ENCODE measurements at regions not wholly inside any gene's neighbourhood (a gene's known extent, or its start where the extent isn't known, plus 50 kb on each side); places are given as distances from the start of the nearest gene placed in this dataset.

DNA sequence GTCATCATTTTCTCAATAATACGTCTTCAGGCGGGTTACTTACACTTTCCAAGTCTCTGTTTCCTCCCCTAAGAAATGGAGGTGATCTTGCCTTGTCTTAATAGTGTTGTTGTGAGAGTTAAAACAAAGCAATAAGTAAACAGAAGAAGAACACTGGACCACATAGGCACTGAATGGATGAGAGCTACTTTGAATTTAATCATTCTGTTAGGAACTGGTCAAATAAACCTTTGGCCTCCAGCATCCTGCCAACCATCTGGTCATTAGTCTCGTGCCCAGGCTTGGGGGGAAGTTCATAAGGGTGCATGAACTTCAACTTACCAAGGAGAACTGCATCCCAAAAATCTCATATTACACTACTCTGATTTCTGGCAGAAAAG, 109.4 kb upstream of the C7orf33 start:
- Histone ChIP-seq H3K27me3 (ENCODE audit: control insufficient read depth, insufficient read depth, low read length) (no peaks in the 10 kb centered on the region), H3K36me3 (ENCODE audit: control insufficient read depth, insufficient read depth, low read length) (no peaks in the 10 kb centered on the region), H3K4me3 (ENCODE audit: low read depth, low read length) (no peak overlapping the region)
- ChIA-PET POLR2A (no interaction called here), CTCF (interaction anchor here (1.2 kb wide), 1 partner anchor 9 kb away, joined by 3 read pairs; no protein-coding TSS in a partner anchor)
- TF ChIP-seq, protein P1, sequence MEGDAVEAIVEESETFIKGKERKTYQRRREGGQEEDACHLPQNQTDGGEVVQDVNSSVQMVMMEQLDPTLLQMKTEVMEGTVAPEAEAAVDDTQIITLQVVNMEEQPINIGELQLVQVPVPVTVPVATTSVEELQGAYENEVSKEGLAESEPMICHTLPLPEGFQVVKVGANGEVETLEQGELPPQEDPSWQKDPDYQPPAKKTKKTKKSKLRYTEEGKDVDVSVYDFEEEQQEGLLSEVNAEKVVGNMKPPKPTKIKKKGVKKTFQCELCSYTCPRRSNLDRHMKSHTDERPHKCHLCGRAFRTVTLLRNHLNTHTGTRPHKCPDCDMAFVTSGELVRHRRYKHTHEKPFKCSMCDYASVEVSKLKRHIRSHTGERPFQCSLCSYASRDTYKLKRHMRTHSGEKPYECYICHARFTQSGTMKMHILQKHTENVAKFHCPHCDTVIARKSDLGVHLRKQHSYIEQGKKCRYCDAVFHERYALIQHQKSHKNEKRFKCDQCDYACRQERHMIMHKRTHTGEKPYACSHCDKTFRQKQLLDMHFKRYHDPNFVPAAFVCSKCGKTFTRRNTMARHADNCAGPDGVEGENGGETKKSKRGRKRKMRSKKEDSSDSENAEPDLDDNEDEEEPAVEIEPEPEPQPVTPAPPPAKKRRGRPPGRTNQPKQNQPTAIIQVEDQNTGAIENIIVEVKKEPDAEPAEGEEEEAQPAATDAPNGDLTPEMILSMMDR (IDR thresholded peaks at IDR 0.05; ENCODE audit: insufficient read depth, low read depth, low read length): no peak
- DNase-seq (ENCODE audit: low read depth): no peak

DNA sequence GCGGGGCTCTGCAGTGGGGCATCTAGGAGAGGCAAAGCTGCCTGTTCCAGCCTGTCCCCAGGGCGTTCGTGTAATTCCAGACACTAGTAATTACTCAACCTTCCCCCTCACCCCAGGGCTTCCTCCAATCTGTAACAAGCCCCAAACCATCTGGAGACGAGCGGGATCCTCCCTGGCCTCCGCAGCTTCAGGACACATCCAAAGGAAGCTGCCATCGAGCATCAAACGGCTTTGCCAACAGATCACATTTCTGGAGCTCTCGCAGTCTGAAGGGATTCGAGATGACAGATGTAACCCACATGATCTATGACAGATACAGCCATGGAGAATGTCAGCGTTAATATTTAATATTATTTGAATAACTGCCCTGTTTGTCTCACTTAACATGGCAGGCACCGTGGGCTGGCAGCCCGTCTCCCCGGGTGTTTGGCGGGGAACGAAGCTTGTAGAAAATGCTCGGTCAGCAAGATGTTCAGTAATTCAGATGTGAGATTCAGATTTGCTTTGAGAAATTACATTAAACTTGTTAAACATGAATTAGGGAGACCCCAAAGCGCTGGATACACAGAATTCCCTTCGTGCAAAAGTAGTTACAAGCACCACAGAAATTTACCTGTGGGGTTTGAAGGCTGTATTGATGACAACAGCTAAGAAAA, 108.5 kb upstream of the C7orf33 start:
- Histone ChIP-seq H3K36me3 (ENCODE audit: control insufficient read depth, insufficient read depth, low read length) (no peaks in the 10 kb centered on the region), H3K27me3 (ENCODE audit: control insufficient read depth, insufficient read depth, low read length) (no peaks in the 10 kb centered on the region), H3K4me3 (ENCODE audit: low read depth, low read length) (no peak overlapping the region)
- CTCF ChIA-PET: interaction anchor here (1.2 to 1.5 kb wide), 2 partner anchors 8 to 21 kb away, joined by 3 read pairs; no protein-coding TSS in a partner anchor
- TF ChIP-seq, protein P1 (IDR thresholded peaks at IDR 0.05; ENCODE audit: insufficient read depth, low read depth, low read length): no peak
- POLR2A ChIA-PET: no interaction called here
- DNase-seq (ENCODE audit: low read depth): no peak

DNA sequence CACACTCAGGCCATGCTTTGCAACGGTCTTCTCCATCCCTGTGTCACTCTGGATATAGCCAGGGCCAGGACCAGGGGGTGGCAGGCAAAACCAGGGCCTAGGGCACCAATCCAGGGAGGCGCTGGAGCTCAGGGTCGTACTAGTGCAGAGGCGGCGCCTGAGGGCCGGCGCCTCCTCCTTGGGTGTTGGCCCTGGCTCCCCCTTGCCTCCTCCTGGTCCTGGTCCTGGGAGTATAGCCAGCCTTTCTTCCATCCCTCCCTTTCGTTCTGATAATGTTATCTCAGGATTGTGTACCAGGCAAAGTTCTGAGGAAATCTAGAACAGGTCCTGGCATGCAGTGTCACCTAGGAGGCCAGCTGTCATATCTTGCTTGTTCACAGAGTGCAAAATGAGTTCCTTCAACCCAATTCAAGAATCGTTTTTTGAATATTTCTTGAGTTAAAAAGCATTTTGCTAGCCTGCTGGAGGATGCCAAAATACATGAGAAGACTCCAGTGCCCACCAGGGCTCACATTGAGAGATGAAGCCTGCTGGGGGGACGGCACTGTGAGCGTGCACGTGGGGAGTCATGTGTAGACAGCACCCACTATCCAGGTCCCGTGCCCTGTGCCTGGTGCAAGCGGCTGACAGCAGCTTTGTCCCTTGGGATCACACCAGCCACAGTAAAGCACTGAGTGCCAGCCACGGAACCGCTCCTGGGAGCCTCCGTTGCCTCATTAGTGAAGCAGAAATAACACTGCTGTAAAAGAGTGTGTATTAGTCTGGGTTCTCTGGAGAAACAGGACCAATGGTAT, 106.9 kb upstream of the C7orf33 start:
- no peak overlapping the region for H3K4me3 ChIP-seq (ENCODE audit: low read depth, low read length)
- POLR2A ChIA-PET: no interaction called here
- no peak for DNase-seq (ENCODE audit: low read depth)
- no peaks in the 10 kb centered on the region for H3K27me3 ChIP-seq (ENCODE audit: control insufficient read depth, insufficient read depth, low read length)
- CTCF ChIA-PET: interaction anchor here (0.6 to 1.5 kb wide), 2 partner anchors 19 to 479 kb away, joined by 3 read pairs; no protein-coding TSS in a partner anchor
- no peaks in the 10 kb centered on the region for H3K36me3 ChIP-seq (ENCODE audit: control insufficient read depth, insufficient read depth, low read length)
- TF ChIP-seq, protein P1 (IDR thresholded peaks at IDR 0.05; ENCODE audit: insufficient read depth, low read depth, low read length): no peak

DNA sequence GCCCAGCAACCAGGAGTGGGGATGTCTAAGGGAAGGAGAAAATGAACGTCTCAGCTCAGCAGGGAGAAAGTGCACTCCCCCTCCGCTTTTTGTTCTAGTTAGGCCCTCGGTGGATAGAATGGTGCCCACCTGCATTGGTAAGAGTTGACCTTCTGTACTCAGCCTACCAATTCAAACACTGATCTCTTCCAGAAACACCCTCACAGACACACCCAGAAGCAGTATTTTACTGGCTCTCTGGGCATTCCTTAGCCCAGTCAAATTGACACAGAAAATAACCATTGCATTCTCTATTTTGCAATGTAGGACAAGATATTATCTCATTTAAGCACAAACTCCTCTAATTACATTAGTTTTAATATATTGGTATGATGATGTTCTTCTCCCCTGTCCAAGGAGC, 106.1 kb upstream of the C7orf33 start:
- Histone ChIP-seq H3K36me3 (ENCODE audit: control insufficient read depth, insufficient read depth, low read length) (no peaks in the 10 kb centered on the region), H3K27me3 (ENCODE audit: control insufficient read depth, insufficient read depth, low read length) (no peaks in the 10 kb centered on the region), H3K4me3 (ENCODE audit: low read depth, low read length) (no peak overlapping the region)
- ChIA-PET POLR2A (no interaction called here), CTCF (interaction anchor here (0.6 to 0.9 kb wide), 2 partner anchors 479 to 482 kb away, joined by 3 to 4 read pairs; no protein-coding TSS in a partner anchor)
- no peak for DNase-seq (ENCODE audit: low read depth)
- TF ChIP-seq, protein P1 (IDR thresholded peaks at IDR 0.05; ENCODE audit: insufficient read depth, low read depth, low read length): no peak

DNA sequence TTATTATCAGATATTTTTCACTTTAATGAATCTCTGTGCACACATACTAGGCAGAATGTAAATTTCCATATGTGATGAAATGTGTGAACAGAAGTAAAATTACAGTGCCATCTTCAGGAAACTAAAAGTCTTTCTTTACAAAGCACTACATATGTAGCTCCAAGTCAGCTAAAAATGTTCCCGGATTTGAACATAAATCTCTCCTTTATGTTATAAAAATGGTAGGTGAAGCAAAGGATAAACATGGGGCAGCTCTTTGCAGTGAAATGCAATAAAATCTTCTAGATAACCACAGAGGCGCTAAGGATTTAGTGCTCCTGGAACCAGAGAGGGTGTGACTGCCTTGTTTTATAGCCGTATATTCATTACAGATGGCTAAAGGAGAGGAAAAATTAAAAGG, 104.9 kb upstream of the C7orf33 start:
- TF ChIP-seq, protein P1 (IDR thresholded peaks at IDR 0.05; ENCODE audit: insufficient read depth, low read depth, low read length): no peak
- no peak overlapping the region for H3K4me3 ChIP-seq (ENCODE audit: low read depth, low read length)
- ChIA-PET CTCF (no interaction called here), POLR2A (no interaction called here)
- no peaks in the 10 kb centered on the region for H3K27me3 ChIP-seq (ENCODE audit: control insufficient read depth, insufficient read depth, low read length)
- DNase-seq (ENCODE audit: low read depth): no peak
- no peaks in the 10 kb centered on the region for H3K36me3 ChIP-seq (ENCODE audit: control insufficient read depth, insufficient read depth, low read length)

Data from BJ (cell line).